ENCODE measurements at regions not wholly inside any gene's neighbourhood (a gene's known extent, or its start where the extent isn't known, plus 50 kb on each side); places are given as distances from the start of the nearest gene placed in this dataset.

DNA sequence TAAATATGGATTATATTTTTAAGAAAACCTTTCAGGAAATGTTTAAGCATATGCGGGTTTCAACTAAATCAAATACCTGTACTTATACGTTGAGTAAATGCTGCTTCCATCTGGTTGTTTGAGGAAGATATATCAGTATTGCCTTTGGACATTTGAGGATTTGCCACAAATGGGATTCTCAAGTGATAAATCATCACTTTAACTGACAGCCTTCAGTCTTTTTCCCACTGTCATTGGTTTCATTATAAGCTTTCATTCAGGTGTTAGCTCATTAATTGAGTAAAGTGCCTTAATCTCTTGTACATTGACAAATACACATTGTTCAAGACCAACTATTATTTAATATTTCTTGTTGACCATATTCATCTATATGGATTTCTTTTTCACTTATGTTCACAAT lies 217.2 kb downstream of the EDEM1 start:
- no peaks in the 10 kb centered on the region for H3K36me3 Mint-ChIP-seq (ENCODE audit: low read depth, unreplicated experiment)
- H3K27ac Mint-ChIP-seq (ENCODE audit: unreplicated experiment), result no peak overlapping the region
- Histone ChIP-seq H3K4me1 (ENCODE audit: insufficient read depth, low read length) (no peaks in the 10 kb centered on the region), H2AFZ (ENCODE audit: low read depth, low read length) (no peak overlapping the region), H3K9me3 (ENCODE audit: insufficient read depth, low read depth, low read length) (peaks cover 4% of the 10 kb centered on the region), H3K27me3 (ENCODE audit: insufficient read depth, low read length) (no peaks in the 10 kb centered on the region), H3K36me3 (ENCODE audit: insufficient read depth, low read length) (no peaks in the 10 kb centered on the region), H4K20me1 (ENCODE audit: insufficient read depth, low read length) (no peaks in the 10 kb centered on the region), H3K79me2 (ENCODE audit: insufficient read depth, low read length) (no peaks in the 10 kb centered on the region), H3K4me2 (ENCODE audit: low read length) (no peak overlapping the region), H3K9ac (ENCODE audit: low read length) (no peak overlapping the region), H3K4me3 (ENCODE audit: insufficient read depth, low read depth, low read length) (no peak overlapping the region), H3K27ac (ENCODE audit: low read depth, low read length) (no peak overlapping the region)
- FAIRE-seq (no peak), DNase-seq (ENCODE audit: low read depth) (no peak)
- H3K4me1 Mint-ChIP-seq (ENCODE audit: low read depth, unreplicated experiment), result no peaks in the 10 kb centered on the region
- H3K27me3 Mint-ChIP-seq (ENCODE audit: low read depth, unreplicated experiment), result no peaks in the 10 kb centered on the region
- H3K9me3 Mint-ChIP-seq (ENCODE audit: unreplicated experiment), result no peaks in the 10 kb centered on the region
- H3K4me3 Mint-ChIP-seq (ENCODE audit: unreplicated experiment), result no peak overlapping the region
- TF ChIP-seq EZH2 (IDR thresholded peaks at IDR 0.05; ENCODE audit: insufficient read depth, low read length), result no peak
- TF ChIP-seq, protein P1, sequence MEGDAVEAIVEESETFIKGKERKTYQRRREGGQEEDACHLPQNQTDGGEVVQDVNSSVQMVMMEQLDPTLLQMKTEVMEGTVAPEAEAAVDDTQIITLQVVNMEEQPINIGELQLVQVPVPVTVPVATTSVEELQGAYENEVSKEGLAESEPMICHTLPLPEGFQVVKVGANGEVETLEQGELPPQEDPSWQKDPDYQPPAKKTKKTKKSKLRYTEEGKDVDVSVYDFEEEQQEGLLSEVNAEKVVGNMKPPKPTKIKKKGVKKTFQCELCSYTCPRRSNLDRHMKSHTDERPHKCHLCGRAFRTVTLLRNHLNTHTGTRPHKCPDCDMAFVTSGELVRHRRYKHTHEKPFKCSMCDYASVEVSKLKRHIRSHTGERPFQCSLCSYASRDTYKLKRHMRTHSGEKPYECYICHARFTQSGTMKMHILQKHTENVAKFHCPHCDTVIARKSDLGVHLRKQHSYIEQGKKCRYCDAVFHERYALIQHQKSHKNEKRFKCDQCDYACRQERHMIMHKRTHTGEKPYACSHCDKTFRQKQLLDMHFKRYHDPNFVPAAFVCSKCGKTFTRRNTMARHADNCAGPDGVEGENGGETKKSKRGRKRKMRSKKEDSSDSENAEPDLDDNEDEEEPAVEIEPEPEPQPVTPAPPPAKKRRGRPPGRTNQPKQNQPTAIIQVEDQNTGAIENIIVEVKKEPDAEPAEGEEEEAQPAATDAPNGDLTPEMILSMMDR (IDR thresholded peaks at IDR 0.05; ENCODE audit: insufficient read depth, low read depth, low read length), result no peak

DNA sequence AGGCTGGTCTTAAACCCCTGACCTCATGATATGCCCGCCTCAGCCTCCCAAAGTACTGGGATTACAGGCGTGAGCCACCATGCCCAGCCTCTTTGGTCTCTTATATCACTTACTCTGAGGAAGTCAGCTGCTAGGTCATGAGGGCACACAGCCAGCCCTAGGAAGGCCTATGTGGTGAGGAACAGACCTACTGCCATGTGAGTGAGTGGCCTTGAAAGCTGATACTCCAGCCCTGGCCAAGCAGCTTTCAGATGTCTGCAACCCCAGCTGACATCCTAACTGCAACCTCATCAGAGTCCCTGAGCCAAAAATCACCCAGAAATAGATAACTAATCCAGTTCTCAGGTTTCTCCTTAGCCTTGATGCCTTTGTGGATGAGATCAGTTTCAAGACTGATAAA lies 224.3 kb downstream of the EDEM1 start:
- Mint-ChIP-seq H3K27ac (ENCODE audit: unreplicated experiment) (no peak overlapping the region), H3K36me3 (ENCODE audit: low read depth, unreplicated experiment) (no peaks in the 10 kb centered on the region), H3K9me3 (ENCODE audit: unreplicated experiment) (peaks cover 12% of the 10 kb centered on the region), H3K4me1 (ENCODE audit: low read depth, unreplicated experiment) (no peaks in the 10 kb centered on the region), H3K27me3 (ENCODE audit: low read depth, unreplicated experiment) (no peaks in the 10 kb centered on the region), H3K4me3 (ENCODE audit: unreplicated experiment) (no peak overlapping the region)
- Histone ChIP-seq H3K9ac (ENCODE audit: low read length) (no peak overlapping the region), H3K27me3 (ENCODE audit: insufficient read depth, low read length) (no peaks in the 10 kb centered on the region), H4K20me1 (ENCODE audit: insufficient read depth, low read length) (no peaks in the 10 kb centered on the region), H3K4me1 (ENCODE audit: insufficient read depth, low read length) (no peaks in the 10 kb centered on the region), H3K4me2 (ENCODE audit: low read length) (no peak overlapping the region), H3K79me2 (ENCODE audit: insufficient read depth, low read length) (no peaks in the 10 kb centered on the region), H3K9me3 (ENCODE audit: insufficient read depth, low read depth, low read length) (no peaks in the 10 kb centered on the region), H3K36me3 (ENCODE audit: insufficient read depth, low read length) (no peaks in the 10 kb centered on the region), H2AFZ (ENCODE audit: low read depth, low read length) (no peak overlapping the region), H3K27ac (ENCODE audit: low read depth, low read length) (no peak overlapping the region), H3K4me3 (ENCODE audit: insufficient read depth, low read depth, low read length) (no peak overlapping the region)
- no peak for FAIRE-seq
- no peak for DNase-seq (ENCODE audit: low read depth)
- no peak for TF ChIP-seq EZH2 (IDR thresholded peaks at IDR 0.05; ENCODE audit: insufficient read depth, low read length)
- TF ChIP-seq, protein P1 (IDR thresholded peaks at IDR 0.05; ENCODE audit: insufficient read depth, low read depth, low read length), result no peak

GRCh38 chr3:5423076-5423475 lies 235.6 kb downstream of the EDEM1 start:
- H3K9me3 ChIP-seq (ENCODE audit: insufficient read depth, low read depth, low read length), result no peaks in the 10 kb centered on the region
- H3K36me3 Mint-ChIP-seq (ENCODE audit: low read depth, unreplicated experiment), result no peaks in the 10 kb centered on the region
- no peak for FAIRE-seq
- H3K4me2 ChIP-seq (ENCODE audit: low read length), result no peak overlapping the region
- H3K4me3 Mint-ChIP-seq (ENCODE audit: unreplicated experiment), result no peak overlapping the region
- no peak overlapping the region for H3K4me3 ChIP-seq (ENCODE audit: insufficient read depth, low read depth, low read length)
- H3K9ac ChIP-seq (ENCODE audit: low read length), result no peak overlapping the region
- no peak for TF ChIP-seq EZH2 (IDR thresholded peaks at IDR 0.05; ENCODE audit: insufficient read depth, low read length)
- TF ChIP-seq, protein P1 (IDR thresholded peaks at IDR 0.05; ENCODE audit: insufficient read depth, low read depth, low read length), result no peak
- peaks cover 2% of the 10 kb centered on the region for H3K27me3 Mint-ChIP-seq (ENCODE audit: low read depth, unreplicated experiment)
- no peaks in the 10 kb centered on the region for H3K4me1 ChIP-seq (ENCODE audit: insufficient read depth, low read length)
- no peak overlapping the region for H3K27ac ChIP-seq (ENCODE audit: low read depth, low read length)
- no peaks in the 10 kb centered on the region for H3K27me3 ChIP-seq (ENCODE audit: insufficient read depth, low read length)
- no peaks in the 10 kb centered on the region for H4K20me1 ChIP-seq (ENCODE audit: insufficient read depth, low read length)
- H3K9me3 Mint-ChIP-seq (ENCODE audit: unreplicated experiment), result peaks cover 4% of the 10 kb centered on the region
- no peak for DNase-seq (ENCODE audit: low read depth)
- H3K4me1 Mint-ChIP-seq (ENCODE audit: low read depth, unreplicated experiment), result no peaks in the 10 kb centered on the region
- no peaks in the 10 kb centered on the region for H3K36me3 ChIP-seq (ENCODE audit: insufficient read depth, low read length)
- H3K27ac Mint-ChIP-seq (ENCODE audit: unreplicated experiment), result no peak overlapping the region
- no peaks in the 10 kb centered on the region for H3K79me2 ChIP-seq (ENCODE audit: insufficient read depth, low read length)
- no peak overlapping the region for H2AFZ ChIP-seq (ENCODE audit: low read depth, low read length)
